Lung (tissue), 11 donors: ENCODE measurements at regions not wholly inside any gene's neighbourhood (a gene's known extent, or its start where the extent isn't known, plus 50 kb on each side); places are given as distances from the start of the nearest gene placed in this dataset.
A peak's percentile ranks its signal among the peaks of the same experiment; 100 is the strongest.

Experiments
- ATAC-seq: fragments of 200-7000 bp; cut with Tn5 transposase; one replicate; pipeline ENCODE4 v1.9.1; 2020; ENCODE audit warnings: moderate number of reproducible peaks; ENCODE audit not compliant: insufficient read depth, low FRiP score
- DNase-seq, 3 donors: peaks; one replicate each; pipeline ENCODE4 v3.0.0-alpha.2; 2013 to 2017
- H3K27ac ChIP-seq, 2 donors: one replicate each; pipeline ENCODE4 v1.5.1; 2013; ENCODE audit warnings: mild to moderate bottlenecking in 2 of 2, moderate library complexity in 2 of 2, control low read depth in 1 of 2, inconsistent platforms in 1 of 2, low read depth in 1 of 2, low read length in 1 of 2
- H3K27me3 ChIP-seq, 3 donors: one replicate each; pipeline ENCODE4 v1.5.1; 2013; ENCODE audit warnings: low read length in 2 of 3; ENCODE audit not compliant: control insufficient read depth in 3 of 3, insufficient read depth in 3 of 3
- H3K36me3 ChIP-seq, 4 donors: one replicate each; pipeline ENCODE4 v1.5.1; 2013; ENCODE audit warnings: low read length in 4 of 4, mild to moderate bottlenecking in 1 of 4, moderate library complexity in 1 of 4; ENCODE audit not compliant: control insufficient read depth in 4 of 4, insufficient read depth in 4 of 4
- H3K4me1 ChIP-seq, 5 donors: one replicate each; pipeline ENCODE4 v1.5.1; 2013; ENCODE audit warnings: low read length in 5 of 5, mild to moderate bottlenecking in 2 of 5, moderate library complexity in 1 of 5; ENCODE audit not compliant: control insufficient read depth in 5 of 5, insufficient read depth in 5 of 5
- H3K4me3 ChIP-seq: one replicate; pipeline ENCODE4 v1.5.1; 2013; ENCODE audit warnings: mild to moderate bottlenecking, control low read depth, moderate library complexity
- H3K9ac ChIP-seq, 2 donors: one replicate each; pipeline ENCODE4 v1.5.1; 2013; ENCODE audit warnings: low read length in 2 of 2, control low read depth in 1 of 2; ENCODE audit not compliant: insufficient read depth in 1 of 2
- H3K9me3 ChIP-seq, 4 donors: one replicate each; pipeline ENCODE4 v1.5.1; 2013; ENCODE audit warnings: low read length in 3 of 4, mild to moderate bottlenecking in 1 of 4, moderate library complexity in 1 of 4; ENCODE audit not compliant: control insufficient read depth in 4 of 4, insufficient read depth in 3 of 4
- WGBS, 2 donors: extraction: QIAGEN DNeasy Blood & Tissue Kit; methylation state at CpG; one replicate each; pipeline ENCODE4 v1.1.7; 2013; 5-methylcytosine and 5-hydroxymethylcytosine counted together
- TF ChIP-seq, protein P1 (sequence below): IDR thresholded peaks from 2 replicates; pipeline ENCODE4 v1.5.1; 2012; ENCODE audit warnings: mild to moderate bottlenecking; ENCODE audit errors: control extremely low read depth, extremely low read depth
- donor health status: control.
- donor health status: control.
- donor health status: Bipolar disorder and iron deficiency.
- donor health status: healthy.
- donor health status: DM: yes; HTN: yes; CAD: no.

DNA sequence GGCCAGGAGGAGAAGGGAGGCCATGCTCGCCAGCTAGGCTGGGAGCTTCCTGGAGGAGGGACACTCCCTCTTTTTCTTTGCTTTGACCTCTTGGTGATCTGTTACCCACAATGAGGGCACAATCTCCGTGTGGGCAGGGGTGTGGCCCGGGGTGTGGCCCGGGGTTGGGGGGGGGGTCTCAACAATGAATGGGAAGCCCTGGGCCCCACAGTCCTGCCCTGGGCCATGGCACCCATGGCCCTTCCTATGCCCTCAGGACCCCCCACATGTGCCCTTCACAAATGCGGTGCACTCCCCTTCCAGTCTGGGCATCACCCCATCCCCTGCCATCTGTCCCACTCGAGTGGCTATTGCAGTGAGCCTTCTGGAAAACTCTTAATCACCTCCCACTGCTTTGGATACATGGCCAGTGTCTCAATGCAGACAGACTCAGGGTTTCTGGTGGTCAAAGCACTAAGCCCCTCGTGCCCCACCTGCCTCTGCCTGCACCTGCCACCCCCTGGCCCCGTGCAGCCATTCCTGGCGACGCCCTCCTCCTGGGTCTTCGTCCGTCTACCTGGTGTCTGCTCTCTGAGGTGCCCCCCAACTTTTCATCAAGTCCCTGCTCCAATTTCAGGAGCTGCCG is 611.3 kb downstream of the TBC1D22A start:
- Histone ChIP-seq H3K9ac (no peak overlapping the region), H3K9me3 (peaks cover 0 to 2% (median 0%) of the 10 kb centered on the region in 4 donors), H3K4me1 (peaks cover 0 to 5% (median 0%) of the 10 kb centered on the region in 5 donors), H3K36me3 (no peaks in the 10 kb centered on the region), H3K27me3 (no peaks in the 10 kb centered on the region), H3K27ac (no peak overlapping the region), H3K4me3 (no peak overlapping the region)
- ATAC-seq (no peak), DNase-seq (no peak)
- TF ChIP-seq, protein P1, sequence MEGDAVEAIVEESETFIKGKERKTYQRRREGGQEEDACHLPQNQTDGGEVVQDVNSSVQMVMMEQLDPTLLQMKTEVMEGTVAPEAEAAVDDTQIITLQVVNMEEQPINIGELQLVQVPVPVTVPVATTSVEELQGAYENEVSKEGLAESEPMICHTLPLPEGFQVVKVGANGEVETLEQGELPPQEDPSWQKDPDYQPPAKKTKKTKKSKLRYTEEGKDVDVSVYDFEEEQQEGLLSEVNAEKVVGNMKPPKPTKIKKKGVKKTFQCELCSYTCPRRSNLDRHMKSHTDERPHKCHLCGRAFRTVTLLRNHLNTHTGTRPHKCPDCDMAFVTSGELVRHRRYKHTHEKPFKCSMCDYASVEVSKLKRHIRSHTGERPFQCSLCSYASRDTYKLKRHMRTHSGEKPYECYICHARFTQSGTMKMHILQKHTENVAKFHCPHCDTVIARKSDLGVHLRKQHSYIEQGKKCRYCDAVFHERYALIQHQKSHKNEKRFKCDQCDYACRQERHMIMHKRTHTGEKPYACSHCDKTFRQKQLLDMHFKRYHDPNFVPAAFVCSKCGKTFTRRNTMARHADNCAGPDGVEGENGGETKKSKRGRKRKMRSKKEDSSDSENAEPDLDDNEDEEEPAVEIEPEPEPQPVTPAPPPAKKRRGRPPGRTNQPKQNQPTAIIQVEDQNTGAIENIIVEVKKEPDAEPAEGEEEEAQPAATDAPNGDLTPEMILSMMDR = no peak
- WGBS, 2 donors = 72 to 86% methylated on average over 10 to 13 of the region's 13 CpGs

DNA sequence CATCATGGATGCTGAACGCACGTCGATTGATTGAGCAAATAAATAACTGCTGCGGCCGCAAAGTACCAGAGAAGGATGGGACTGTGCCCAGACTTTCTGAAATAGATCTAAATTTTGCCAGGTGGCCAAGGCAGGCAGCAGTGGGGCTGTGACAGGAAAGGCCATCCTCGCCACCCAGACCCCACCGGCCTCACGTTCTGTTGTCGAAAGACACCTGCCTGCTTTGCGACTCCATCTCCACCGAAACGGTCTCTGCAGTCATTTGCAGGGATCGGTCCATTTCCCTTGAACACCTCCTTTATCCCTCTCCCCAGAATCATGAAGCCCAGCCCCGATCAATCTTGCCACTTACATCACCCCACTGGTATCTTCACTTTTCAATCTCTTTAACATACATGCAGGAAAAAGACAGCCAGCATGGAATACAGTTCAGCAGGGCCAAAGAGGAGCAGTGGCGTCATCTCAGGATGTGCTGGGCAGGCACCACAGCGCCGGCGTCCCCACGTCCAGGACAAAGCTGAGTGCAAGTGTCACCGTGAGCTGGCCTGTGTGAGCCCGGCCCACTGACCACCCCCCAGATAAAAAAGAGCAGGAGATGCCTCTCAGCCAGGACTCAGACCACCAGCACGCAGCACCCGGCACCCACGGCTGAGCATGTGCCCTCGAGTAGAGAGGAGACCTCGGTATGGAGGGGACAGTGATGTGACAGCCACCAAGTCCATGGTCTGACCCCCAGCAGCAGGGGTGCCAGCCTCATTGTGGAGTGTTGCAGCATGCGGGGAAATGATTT is 610.3 kb downstream of the TBC1D22A start:
- TF ChIP-seq, protein P1 = no peak
- WGBS, 2 donors = 90 to 93% methylated on average over 27 of the region's 27 CpGs
- no peak overlapping the region for H3K9ac ChIP-seq
- DNase-seq (no peak), ATAC-seq (no peak)
- peaks cover 0 to 2% (median 0%) of the 10 kb centered on the region in 4 donors for H3K9me3 ChIP-seq
- H3K4me3 ChIP-seq = no peak overlapping the region
- no peaks in the 10 kb centered on the region for H3K36me3 ChIP-seq
- H3K4me1 ChIP-seq = peaks cover 0 to 5% (median 0%) of the 10 kb centered on the region in 5 donors
- H3K27me3 ChIP-seq = no peaks in the 10 kb centered on the region
- no peak overlapping the region for H3K27ac ChIP-seq

- peak in 1 of 3 donors; percentile 8 for DNase-seq
- Histone ChIP-seq H3K4me3 (no peak overlapping the region), H3K9me3 (peaks cover 0 to 2% (median 0%) of the 10 kb centered on the region in 4 donors), H3K36me3 (no peaks in the 10 kb centered on the region), H3K27ac (no peak overlapping the region), H3K9ac (no peak overlapping the region), H3K27me3 (no peaks in the 10 kb centered on the region), H3K4me1 (peaks cover 0 to 5% (median 0%) of the 10 kb centered on the region in 5 donors)
- 84 to 92% methylated on average over 14 to 15 of the region's 15 CpGs for WGBS, 2 donors
- TF ChIP-seq, protein P1 = no peak
- no peak for ATAC-seq
These were observed 609.7 kb downstream of the TBC1D22A start for GRCh38 chr22:47372111-47372581.
